GM12872 (cell line): ENCODE measurements at regions not wholly inside any gene's neighbourhood (a gene's known extent, or its start where the extent isn't known, plus 50 kb on each side); places are given as distances from the start of the nearest gene placed in this dataset.

Experiments
- CTCF ChIP-seq: IDR thresholded peaks from 3 replicates; pipeline ENCODE4 v1.5.1; 2011; ENCODE audit warnings: low read depth, mild to moderate bottlenecking, low read length, moderate library complexity; ENCODE audit not compliant: insufficient read depth

DNA sequence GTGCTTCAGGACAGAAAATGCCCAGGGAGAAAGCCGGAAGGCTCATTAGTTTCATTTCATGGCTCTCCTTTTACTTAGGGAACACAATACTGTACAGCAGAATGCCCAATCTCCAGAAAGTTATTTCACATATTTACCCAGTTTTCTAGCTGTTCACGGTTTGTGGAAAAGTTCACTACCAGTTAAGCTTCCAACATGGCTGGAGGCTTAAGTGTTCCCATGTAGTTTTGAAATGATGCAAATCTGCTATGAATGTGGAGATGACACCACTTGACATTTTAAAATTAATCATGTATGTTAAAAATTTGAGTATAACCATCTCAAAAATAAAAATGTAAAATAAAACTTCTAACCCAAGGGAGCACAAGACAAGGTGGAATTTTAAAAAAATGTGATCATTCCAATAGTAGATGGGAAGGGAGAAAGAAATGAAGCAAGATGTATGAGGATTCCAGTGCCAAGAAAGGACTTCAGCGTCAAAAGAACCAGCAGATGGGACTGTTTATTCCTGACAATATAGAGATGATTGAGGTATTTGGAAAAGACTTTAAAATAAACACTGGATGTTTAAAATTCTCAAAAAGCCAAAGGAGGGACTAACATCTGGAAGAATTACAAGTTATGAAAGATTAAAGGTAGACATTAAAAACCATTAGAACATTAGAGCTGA lies 60.9 kb upstream of the OSR1 start:
- no peak for TF ChIP-seq CTCF

DNA sequence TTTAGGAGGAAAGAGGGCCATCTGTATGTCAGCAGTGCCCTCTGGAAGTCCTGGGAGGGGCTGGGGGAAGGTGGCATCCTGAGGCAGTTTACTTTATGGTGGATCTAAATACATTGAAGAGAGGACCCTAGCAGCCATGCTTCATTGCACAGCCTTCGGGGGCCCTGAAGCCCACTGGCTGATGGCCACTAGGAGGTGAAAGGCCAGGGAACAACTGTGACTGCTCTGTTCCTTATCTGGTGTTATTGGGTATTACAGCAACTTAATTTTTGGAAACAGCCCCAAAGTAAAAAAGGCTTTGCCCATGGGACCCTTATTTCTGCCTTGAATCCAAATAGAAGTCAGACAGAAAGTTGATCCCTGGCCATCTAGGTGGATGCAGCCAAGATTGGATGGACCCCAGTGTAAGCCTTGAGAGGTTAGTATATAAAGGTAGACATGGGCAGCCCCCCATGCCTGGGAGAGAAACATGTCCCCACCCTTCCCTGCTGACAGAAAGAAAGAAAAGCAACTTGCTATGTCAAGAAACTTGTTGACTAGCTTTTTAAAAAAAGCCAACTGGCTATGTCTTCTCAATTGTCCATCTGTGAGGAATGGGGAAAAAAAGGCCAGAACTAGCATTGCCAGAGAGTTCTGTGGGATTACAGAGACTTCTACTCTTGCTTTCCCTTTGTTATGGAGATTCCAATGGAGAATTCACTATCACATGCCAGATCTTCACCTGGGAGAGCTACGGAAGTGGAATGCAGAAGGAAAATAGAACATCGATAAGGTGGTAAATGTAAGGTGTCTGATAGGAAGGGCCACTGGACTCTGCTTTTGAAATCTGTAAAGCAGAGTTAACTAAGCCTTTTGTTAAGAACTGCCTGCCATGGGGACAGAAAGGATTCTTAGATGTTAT lies 58.6 kb upstream of the OSR1 start:
- TF ChIP-seq CTCF: no peak

- TF ChIP-seq CTCF: no peak
Observed at GRCh38 chr2:19416083-19416482, 57.7 kb upstream of the OSR1 start.

DNA sequence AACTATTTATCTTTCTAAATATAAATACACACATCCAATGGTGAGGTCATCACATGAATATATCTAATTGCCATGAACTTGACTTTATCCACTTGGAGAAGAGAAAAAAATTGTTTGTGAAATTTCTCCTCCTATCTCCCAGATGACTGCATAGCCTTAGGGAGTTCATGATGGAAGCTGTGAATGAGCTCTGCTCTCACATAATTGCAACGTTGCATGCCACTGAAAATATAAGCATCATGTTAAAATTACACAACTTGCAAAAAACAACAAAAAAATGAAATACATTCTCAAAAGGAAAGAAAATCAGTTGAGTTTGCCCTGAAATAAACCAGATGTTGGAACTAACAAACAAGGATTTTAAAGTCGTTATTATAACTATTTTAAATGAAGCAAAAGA lies 50.6 kb upstream of the OSR1 start:
- no peak for TF ChIP-seq CTCF

DNA sequence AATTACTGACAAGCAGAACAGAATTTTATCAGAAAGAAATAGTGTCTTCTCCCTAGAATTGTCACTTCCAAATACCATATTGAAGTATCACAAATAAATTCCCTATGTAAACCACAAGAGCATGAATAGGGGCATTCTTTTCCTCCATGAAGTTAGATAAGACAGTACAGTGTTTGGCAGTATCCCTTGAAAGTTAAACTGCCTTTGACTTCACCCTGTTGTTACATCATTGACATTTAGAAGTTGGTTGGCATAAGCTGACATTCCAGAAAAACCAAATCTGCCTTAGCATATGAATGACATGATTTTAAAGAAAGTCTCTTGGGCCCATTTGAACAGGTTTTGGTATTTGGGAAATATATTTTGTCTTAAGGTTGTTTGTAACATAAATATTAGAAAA lies 50.2 kb upstream of the OSR1 start:
- TF ChIP-seq CTCF: no peak
